ENCODE measurements at regions not wholly inside any gene's neighbourhood (a gene's known extent, or its start where the extent isn't known, plus 50 kb on each side); places are given as distances from the start of the nearest gene placed in this dataset.

DNA sequence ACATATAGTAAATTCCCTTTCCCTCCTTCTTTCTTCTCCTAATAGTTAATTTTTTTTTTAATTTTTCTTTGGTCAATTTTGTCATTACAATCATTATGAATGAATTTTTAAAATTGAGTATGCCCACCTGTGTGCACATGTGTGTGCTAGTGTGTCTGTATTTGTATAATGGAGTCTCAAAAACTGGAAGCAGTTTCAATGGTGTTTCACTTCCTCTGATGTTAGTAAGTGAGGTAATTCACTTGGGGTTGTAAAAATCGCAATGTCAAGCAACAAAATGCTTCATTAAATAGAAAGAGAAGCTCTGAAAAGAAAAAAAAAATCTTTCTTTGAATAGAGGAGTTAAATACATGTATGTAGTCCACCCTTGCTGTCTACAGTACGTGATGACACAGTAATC is 1467.6 kb upstream of the NUDT12 start:
- FAIRE-seq, result no peak
- Histone ChIP-seq H3K36me3 (ENCODE audit: insufficient read depth, low read length) (no peaks in the 10 kb centered on the region), H3K9ac (ENCODE audit: low read length) (no peak overlapping the region), H2AFZ (ENCODE audit: low read depth, low read length) (no peak overlapping the region), H3K79me2 (ENCODE audit: insufficient read depth, low read length) (no peaks in the 10 kb centered on the region), H3K4me1 (ENCODE audit: insufficient read depth, low read length) (no peaks in the 10 kb centered on the region), H4K20me1 (ENCODE audit: insufficient read depth, low read length) (no peaks in the 10 kb centered on the region), H3K4me3 (ENCODE audit: insufficient read depth, low read depth, low read length) (no peak overlapping the region), H3K27ac (ENCODE audit: low read depth, low read length) (no peak overlapping the region), H3K4me2 (ENCODE audit: low read length) (no peak overlapping the region), H3K27me3 (ENCODE audit: insufficient read depth, low read length) (no peaks in the 10 kb centered on the region), H3K9me3 (ENCODE audit: insufficient read depth, low read depth, low read length) (no peaks in the 10 kb centered on the region)
- peaks cover under 1% of the 10 kb centered on the region for H3K9me3 Mint-ChIP-seq (ENCODE audit: unreplicated experiment)
- H3K4me1 Mint-ChIP-seq (ENCODE audit: low read depth, unreplicated experiment), result no peaks in the 10 kb centered on the region
- no peaks in the 10 kb centered on the region for H3K36me3 Mint-ChIP-seq (ENCODE audit: low read depth, unreplicated experiment)
- H3K27me3 Mint-ChIP-seq (ENCODE audit: low read depth, unreplicated experiment), result no peaks in the 10 kb centered on the region
- TF ChIP-seq, protein P1, sequence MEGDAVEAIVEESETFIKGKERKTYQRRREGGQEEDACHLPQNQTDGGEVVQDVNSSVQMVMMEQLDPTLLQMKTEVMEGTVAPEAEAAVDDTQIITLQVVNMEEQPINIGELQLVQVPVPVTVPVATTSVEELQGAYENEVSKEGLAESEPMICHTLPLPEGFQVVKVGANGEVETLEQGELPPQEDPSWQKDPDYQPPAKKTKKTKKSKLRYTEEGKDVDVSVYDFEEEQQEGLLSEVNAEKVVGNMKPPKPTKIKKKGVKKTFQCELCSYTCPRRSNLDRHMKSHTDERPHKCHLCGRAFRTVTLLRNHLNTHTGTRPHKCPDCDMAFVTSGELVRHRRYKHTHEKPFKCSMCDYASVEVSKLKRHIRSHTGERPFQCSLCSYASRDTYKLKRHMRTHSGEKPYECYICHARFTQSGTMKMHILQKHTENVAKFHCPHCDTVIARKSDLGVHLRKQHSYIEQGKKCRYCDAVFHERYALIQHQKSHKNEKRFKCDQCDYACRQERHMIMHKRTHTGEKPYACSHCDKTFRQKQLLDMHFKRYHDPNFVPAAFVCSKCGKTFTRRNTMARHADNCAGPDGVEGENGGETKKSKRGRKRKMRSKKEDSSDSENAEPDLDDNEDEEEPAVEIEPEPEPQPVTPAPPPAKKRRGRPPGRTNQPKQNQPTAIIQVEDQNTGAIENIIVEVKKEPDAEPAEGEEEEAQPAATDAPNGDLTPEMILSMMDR (IDR thresholded peaks at IDR 0.05; ENCODE audit: insufficient read depth, low read depth, low read length), result no peak
- TF ChIP-seq EZH2 (IDR thresholded peaks at IDR 0.05; ENCODE audit: insufficient read depth, low read length), result no peak
- no peak for DNase-seq (ENCODE audit: low read depth)
- H3K4me3 Mint-ChIP-seq (ENCODE audit: unreplicated experiment), result no peak overlapping the region
- no peak overlapping the region for H3K27ac Mint-ChIP-seq (ENCODE audit: unreplicated experiment)

DNA sequence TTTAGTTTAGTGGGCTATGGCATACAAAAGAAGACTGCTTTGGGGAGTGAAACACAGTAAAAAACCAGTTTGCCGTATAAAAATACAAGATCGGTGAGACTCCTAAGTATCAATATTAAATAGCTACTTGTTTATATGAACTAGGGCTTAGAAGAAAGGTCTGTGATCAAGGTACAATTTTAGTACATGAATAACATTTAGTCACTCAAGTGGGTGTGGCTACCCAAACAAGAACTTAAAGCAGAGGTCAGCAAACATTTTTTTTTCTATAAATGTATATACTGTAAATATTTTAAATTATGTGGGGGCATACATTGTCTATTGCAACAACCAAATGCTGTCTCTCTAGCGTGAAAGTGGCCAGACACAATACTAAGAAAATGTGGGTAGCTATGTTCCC is 1452.5 kb upstream of the NUDT12 start:
- H2AFZ ChIP-seq (ENCODE audit: low read depth, low read length), result no peak overlapping the region
- H3K79me2 ChIP-seq (ENCODE audit: insufficient read depth, low read length), result no peaks in the 10 kb centered on the region
- Mint-ChIP-seq H3K4me3 (ENCODE audit: unreplicated experiment) (no peak overlapping the region), H3K9me3 (ENCODE audit: unreplicated experiment) (no peaks in the 10 kb centered on the region), H3K27me3 (ENCODE audit: low read depth, unreplicated experiment) (no peaks in the 10 kb centered on the region), H3K27ac (ENCODE audit: unreplicated experiment) (no peak overlapping the region), H3K4me1 (ENCODE audit: low read depth, unreplicated experiment) (no peaks in the 10 kb centered on the region), H3K36me3 (ENCODE audit: low read depth, unreplicated experiment) (no peaks in the 10 kb centered on the region)
- no peaks in the 10 kb centered on the region for H3K4me1 ChIP-seq (ENCODE audit: insufficient read depth, low read length)
- no peak overlapping the region for H3K27ac ChIP-seq (ENCODE audit: low read depth, low read length)
- H3K4me3 ChIP-seq (ENCODE audit: insufficient read depth, low read depth, low read length), result no peak overlapping the region
- no peaks in the 10 kb centered on the region for H3K36me3 ChIP-seq (ENCODE audit: insufficient read depth, low read length)
- DNase-seq (ENCODE audit: low read depth), result no peak
- TF ChIP-seq EZH2 (IDR thresholded peaks at IDR 0.05; ENCODE audit: insufficient read depth, low read length), result no peak
- TF ChIP-seq, protein P1 (IDR thresholded peaks at IDR 0.05; ENCODE audit: insufficient read depth, low read depth, low read length), result no peak
- no peaks in the 10 kb centered on the region for H3K27me3 ChIP-seq (ENCODE audit: insufficient read depth, low read length)
- H3K9ac ChIP-seq (ENCODE audit: low read length), result no peak overlapping the region
- no peak for FAIRE-seq
- H3K9me3 ChIP-seq (ENCODE audit: insufficient read depth, low read depth, low read length), result no peaks in the 10 kb centered on the region
- no peak overlapping the region for H3K4me2 ChIP-seq (ENCODE audit: low read length)
- no peaks in the 10 kb centered on the region for H4K20me1 ChIP-seq (ENCODE audit: insufficient read depth, low read length)

DNA sequence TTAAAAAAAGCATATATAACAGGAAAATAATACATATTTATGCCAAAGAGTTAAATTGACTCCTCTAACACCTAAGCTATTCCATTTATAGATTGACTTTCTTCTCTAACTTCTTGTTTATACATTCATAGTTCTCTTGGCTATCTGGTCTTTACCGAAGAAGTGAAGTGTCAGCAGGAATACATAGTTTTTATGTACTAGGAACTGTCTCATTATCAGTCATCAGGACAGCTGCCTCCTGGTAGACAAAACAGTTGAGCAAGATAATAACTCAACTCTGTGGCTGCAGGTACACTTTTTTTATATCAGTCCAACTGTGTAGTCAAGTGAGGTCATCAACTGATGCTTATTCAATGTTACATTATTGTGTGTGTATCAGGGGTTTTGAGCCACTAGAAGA is 1436.0 kb upstream of the NUDT12 start:
- no peaks in the 10 kb centered on the region for H3K4me1 Mint-ChIP-seq (ENCODE audit: low read depth, unreplicated experiment)
- H3K9ac ChIP-seq (ENCODE audit: low read length), result no peak overlapping the region
- H4K20me1 ChIP-seq (ENCODE audit: insufficient read depth, low read length), result no peaks in the 10 kb centered on the region
- no peaks in the 10 kb centered on the region for H3K9me3 Mint-ChIP-seq (ENCODE audit: unreplicated experiment)
- no peaks in the 10 kb centered on the region for H3K36me3 Mint-ChIP-seq (ENCODE audit: low read depth, unreplicated experiment)
- FAIRE-seq (no peak), DNase-seq (ENCODE audit: low read depth) (no peak)
- no peak overlapping the region for H3K4me2 ChIP-seq (ENCODE audit: low read length)
- H3K27me3 ChIP-seq (ENCODE audit: insufficient read depth, low read length), result no peaks in the 10 kb centered on the region
- H3K36me3 ChIP-seq (ENCODE audit: insufficient read depth, low read length), result no peaks in the 10 kb centered on the region
- no peak overlapping the region for H2AFZ ChIP-seq (ENCODE audit: low read depth, low read length)
- H3K4me1 ChIP-seq (ENCODE audit: insufficient read depth, low read length), result no peaks in the 10 kb centered on the region
- TF ChIP-seq, protein P1 (IDR thresholded peaks at IDR 0.05; ENCODE audit: insufficient read depth, low read depth, low read length), result no peak
- no peak for TF ChIP-seq EZH2 (IDR thresholded peaks at IDR 0.05; ENCODE audit: insufficient read depth, low read length)
- H3K4me3 Mint-ChIP-seq (ENCODE audit: unreplicated experiment), result no peak overlapping the region
- no peak overlapping the region for H3K27ac ChIP-seq (ENCODE audit: low read depth, low read length)
- no peak overlapping the region for H3K27ac Mint-ChIP-seq (ENCODE audit: unreplicated experiment)
- H3K79me2 ChIP-seq (ENCODE audit: insufficient read depth, low read length), result no peaks in the 10 kb centered on the region
- H3K27me3 Mint-ChIP-seq (ENCODE audit: low read depth, unreplicated experiment), result no peaks in the 10 kb centered on the region
- no peak overlapping the region for H3K4me3 ChIP-seq (ENCODE audit: insufficient read depth, low read depth, low read length)
- H3K9me3 ChIP-seq (ENCODE audit: insufficient read depth, low read depth, low read length), result no peaks in the 10 kb centered on the region

Measured in astrocyte (in vitro differentiated cells and primary cell).